GM21423 (cell line): ENCODE measurements at regions not wholly inside any gene's neighbourhood (a gene's known extent, or its start where the extent isn't known, plus 50 kb on each side); places are given as distances from the start of the nearest gene placed in this dataset.
"Not testable (repeated sequence)": the region's sequence is repeated elsewhere in the genome, so short reads cannot be mapped to it uniquely, and the experiment has no call there.

ENCODE experiments used
- ATAC-seq: cut with Tn5 transposase; IDR thresholded peaks from one replicate; pipeline ENCODE4 v1.9.1; 2021; ENCODE audit warnings: mild to moderate bottlenecking, moderate library complexity; ENCODE audit not compliant: unreplicated experiment

DNA sequence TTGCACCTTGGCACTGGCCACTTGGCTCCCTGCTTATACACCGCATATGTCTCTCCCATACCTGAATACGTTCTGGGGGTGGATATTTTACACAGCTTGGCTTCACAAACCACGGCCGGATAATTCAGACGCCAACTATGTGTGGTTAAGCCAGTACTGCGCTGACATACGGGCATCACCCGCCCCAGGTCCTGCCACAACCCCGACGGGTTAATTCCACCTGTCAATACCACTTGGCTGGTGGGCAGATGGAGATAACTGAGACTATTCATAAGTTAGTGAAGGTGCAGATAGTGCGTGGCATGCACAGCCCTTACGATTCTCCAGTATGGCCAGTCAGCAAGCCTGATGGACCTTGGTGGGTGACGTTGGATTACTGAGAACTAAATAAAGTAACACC is 696.3 kb upstream of the AGA start:
- ATAC-seq, result no peak

- ATAC-seq, result no peak
Observed at GRCh38 chr4:178140326-178140915, 698.2 kb upstream of the AGA start.

- no peak for ATAC-seq
Observed at GRCh38 chr4:178142724-178143123, 700.5 kb upstream of the AGA start.

GRCh38 chr4:178148106-178148505 is 705.9 kb upstream of the AGA start:
- no peak for ATAC-seq

DNA sequence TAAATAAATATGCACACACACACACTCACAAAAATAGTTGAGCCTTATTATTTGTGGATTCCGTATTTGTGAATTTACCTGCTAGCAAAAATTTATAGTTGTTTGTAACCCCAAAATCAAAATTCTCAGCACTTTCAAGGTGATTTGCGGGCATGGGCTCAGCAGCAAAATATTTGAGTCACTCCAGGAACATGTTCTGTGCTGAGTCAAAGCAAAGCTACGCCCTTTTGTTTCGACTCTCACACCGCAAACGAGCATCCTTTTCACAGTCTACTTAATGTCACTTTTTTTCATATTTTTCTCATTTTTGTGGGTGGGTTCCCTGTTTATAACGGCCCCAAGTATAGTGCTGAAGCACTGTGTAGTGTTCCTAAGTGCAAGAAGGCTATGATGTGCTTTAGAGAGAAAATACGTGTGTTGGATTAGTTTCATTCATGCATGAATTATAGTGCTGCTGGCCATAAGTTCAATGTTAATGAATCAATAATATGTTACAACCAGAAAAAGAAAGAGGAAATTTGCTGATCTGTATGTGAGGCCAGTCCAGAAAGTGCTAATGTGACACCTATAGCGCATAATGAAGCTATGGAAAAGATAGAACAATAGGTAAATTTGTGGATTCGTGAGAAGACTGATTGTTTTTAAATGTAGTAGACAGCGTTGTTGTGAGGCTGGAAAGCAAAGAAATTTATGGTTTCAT is 723.2 kb upstream of the AGA start:
- ATAC-seq, result no peak

DNA sequence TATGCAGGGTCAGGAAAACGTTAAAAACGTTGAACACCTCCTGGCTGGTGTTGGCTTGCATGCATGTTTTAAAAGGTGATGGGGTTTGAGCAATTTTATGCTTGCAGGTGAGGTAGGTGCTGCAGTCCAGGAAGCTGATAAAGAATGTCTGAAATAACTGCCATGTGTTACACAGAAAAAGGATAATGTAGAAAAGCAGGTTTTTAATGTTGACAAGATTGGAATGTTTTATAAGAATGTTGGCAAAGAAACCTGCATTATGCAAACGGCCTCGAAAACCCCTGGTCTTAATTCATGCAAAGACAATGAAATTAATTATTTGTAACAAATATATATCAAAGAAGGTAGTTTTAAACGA is 723.7 kb upstream of the AGA start:
- no peak for ATAC-seq

- ATAC-seq, result no peak
Observed at GRCh38 chr4:178173771-178174170, 731.5 kb upstream of the AGA start.

GRCh38 chr4:178174756-178175155 is 732.5 kb upstream of the AGA start:
- no peak for ATAC-seq

DNA sequence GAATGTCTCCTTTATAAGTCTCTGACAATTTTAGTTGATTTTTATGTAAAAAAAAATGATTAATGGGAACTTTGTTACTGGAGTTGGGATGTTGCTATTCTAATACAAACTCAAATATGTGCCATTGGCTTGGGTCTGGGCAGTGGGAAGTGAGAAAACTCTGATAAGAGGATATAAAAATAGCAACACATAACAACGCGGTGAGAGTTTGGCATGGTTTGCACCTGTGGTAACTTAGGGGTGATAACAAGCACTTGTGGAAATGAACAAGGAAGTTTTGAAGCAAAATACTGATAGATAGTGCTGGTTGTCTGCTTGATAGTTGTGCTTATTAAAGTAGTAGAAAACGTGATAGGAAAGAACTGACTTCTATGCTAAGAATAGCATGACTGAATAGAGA is 743.3 kb upstream of the AGA start:
- ATAC-seq, result no peak

- ATAC-seq, result no peak
Observed at GRCh38 chr4:178192611-178193010, 750.4 kb upstream of the AGA start.

DNA sequence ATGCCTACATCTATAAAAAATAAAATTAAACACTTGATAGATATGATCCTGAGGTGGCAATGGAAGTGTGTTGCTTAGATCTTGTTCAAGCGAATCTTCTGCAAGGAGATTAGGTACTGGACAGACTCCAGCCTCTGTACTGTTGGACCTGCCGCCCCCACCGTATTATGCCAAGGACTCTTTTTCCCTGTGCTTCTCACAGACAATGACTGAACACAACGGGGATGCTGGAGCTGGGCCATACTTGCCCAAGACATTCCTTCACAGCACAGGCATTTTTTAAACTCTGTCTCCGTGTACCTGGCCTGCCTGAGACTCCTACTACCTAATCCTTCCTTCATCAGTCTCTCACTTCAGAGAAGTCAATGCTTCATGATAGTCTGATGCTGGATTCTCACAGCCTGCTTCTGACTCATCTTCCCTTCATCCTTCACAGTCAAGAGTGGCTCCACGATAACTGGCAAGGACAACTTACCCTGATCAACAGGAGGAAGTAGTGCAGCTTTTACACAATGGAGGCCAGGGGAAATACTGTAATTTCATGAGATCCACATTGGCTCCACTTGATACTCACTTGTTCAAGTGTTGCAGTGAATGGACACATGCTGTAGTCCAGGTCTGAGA is 754.6 kb upstream of the AGA start:
- no peak for ATAC-seq

DNA sequence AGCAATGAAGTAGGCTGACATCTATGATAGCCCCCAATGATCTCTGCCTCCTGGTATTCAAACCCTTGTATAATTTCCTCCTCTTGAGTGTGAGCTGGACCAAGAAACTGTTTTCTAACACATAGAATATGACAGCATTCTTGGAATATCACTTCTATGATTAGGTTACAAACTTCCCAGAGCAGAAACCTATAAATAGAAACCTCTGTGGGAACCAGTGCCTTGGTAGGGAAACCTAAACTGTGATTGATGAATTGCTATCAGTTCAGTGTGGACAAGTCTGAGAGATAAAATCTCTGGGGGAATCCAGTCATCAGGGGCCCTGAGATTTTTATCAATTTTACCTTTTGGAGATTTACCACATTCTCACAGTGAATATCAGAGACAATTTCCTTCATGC is 756.5 kb upstream of the AGA start:
- ATAC-seq, result no peak

DNA sequence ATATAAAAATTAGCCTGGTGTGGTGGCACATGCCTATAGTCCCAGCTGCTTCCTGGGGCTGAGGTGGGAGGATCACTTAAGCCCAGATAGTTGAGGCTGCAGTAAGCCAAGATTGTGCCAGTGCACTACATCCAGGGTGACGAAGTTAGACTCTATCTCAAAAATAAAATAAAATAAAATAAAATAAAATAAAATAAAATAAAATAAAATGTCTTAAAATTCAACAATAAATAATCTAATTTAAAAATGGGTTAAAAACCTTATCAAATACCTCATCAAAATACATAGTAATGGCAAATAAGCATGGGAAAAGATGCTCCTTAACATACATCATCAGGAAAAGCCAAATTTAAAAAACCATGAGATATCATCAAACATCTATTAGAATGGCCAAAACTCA is 760.2 kb upstream of the AGA start:
- no peak for ATAC-seq

DNA sequence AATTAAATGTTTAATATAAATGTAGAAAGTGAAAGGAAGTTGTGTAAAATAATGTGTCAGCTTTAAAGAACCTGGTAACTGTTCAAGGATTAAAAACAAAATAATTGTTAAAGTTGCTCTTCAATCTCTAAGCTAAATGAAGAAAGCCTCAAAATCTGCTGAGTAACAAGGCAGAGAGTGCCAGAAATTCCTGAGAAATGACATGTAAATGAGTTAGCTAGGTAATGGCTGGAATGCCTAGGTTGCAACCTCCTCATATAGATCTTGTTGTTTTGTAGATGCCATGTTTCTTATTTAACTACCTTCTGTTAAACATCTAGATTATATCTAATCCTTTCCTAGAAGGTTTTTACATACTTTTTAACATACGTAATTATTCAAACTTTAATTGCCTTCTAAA is 763.6 kb upstream of the AGA start:
- no peak for ATAC-seq

DNA sequence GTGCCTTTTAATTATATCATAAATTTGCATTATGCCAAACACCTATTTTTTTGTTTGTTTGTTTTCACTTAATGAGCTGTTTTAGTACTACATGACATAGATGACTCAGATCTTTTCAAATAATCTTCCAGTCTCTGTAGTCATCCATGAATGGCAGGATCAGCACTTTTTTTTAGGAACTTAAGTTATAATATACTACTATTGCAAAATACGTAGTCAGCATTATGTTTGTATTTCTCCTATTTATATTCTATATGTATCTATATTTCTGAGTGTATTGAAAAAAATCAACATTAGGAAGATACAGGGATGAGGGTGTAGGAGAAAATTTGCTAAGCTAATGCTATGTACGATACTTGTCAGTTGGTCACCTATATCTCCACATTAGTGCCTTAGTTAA is 773.1 kb upstream of the AGA start:
- no peak for ATAC-seq

DNA sequence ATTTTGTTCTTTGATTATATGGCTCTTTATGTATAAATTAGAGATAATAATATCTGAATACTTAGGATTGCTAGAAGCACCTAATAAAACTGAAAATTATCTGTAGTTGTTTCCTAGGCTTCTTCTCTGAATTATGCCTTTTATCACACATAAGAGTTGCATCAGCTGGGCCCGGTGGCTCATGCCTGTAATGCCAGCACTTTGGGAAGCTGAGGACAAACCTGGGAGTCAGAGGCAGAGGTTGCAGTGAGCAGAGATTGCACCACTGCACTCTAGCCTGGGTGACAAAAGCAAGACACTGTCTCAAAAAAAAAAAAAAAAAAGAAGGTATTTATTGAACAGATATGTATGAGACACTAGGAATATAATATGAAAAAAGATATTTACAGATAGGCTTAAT is 773.5 kb upstream of the AGA start:
- ATAC-seq, result no peak

GRCh38 chr4:178226421-178226820 is 784.2 kb upstream of the AGA start:
- ATAC-seq, result not testable (repeated sequence)

DNA sequence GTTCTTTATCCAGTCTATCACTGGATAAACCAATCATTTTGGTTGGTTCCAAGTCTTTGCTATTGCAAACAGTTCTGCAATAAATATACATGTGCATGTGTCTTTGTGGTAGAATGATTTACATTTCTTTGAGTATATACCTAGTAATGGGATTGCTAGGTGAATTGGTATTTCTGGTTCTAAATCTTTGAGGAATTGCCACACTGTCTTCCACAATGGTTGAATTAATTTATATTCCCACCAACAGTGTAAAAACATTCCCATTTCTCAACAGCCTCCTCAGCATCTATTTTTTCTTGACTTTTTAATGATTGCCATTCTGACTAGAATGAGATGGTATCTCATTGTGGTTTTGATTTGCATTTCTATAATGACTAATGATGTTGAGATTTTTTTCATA is 791.7 kb upstream of the AGA start:
- ATAC-seq, result no peak

DNA sequence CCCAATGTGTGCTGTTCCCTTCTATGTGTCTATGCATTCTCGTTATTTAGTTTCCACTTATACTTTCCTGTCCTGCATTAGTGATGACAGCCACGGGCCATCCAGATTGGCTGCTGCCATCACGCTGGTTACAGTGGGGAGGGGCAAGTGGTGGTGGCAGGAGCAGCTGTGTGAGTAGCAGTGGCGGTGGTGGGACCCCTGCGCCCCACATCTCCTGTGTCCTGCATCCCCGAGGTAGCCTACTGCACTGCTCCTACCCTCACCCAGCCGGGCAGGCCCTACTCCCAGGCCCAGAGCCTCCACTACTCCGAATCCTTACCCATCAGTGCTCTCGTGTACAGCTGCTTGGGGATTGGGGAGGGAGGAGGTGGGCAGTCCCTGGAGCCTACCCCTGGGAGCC is 798.7 kb upstream of the AGA start:
- ATAC-seq, result no peak

DNA sequence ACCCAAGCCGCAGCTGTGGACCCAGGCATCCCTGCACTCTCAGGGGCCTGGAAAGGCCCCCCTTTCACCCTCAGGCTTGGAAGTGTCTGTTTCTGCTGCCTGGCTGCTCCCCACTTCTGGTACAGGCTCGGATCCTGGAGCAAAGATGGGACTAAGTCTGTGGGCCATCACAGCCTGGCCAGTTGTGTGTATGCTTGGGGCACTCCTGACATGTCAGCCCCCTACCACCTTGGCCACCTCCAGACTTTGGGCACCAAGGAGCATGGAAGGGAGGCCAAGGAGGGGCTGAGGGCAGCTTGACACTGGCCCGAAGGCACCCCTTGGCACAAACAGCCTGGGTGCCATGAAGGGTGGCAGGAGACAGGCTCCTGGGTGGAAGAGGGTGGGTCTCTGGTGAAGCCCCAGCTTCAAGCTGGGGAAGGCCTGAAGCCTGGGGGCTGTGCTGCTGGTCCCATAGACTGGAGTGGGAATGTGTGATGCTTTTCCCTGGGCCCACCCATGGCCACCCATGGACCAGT is 799.4 kb upstream of the AGA start:
- no peak for ATAC-seq

GRCh38 chr4:178242655-178243054 is 800.4 kb upstream of the AGA start:
- ATAC-seq, result no peak

GRCh38 chr4:178244785-178245184 is 802.5 kb upstream of the AGA start:
- ATAC-seq, result no peak
